ENCODE measurements at regions not wholly inside any gene's neighbourhood (a gene's known extent, or its start where the extent isn't known, plus 50 kb on each side); places are given as distances from the start of the nearest gene placed in this dataset.

GRCh38 chr10:10618139-10618538, 399.5 kb upstream of the CELF2 start:
- no peak for TF ChIP-seq CTCF (IDR thresholded peaks at IDR 0.05; ENCODE audit: low read depth, low read length, poor library complexity, severe bottlenecking)
- TF ChIP-seq EZH2phosphoT487 (IDR thresholded peaks at IDR 0.05; ENCODE audit: borderline replicate concordance, low read length) = no peak

Measured in DOHH2 (cell line).